Ovary (tissue), 3 donors: ENCODE measurements at regions not wholly inside any gene's neighbourhood (a gene's known extent, or its start where the extent isn't known, plus 50 kb on each side); places are given as distances from the start of the nearest gene placed in this dataset.

Experiments used
- CTCF ChIP-seq, 3 donors: fragments of 450-650 bp in 2 of 3; fragments of 200-600 bp in 1 of 3; IDR thresholded peaks; one replicate each; pipeline versions ENCODE4 v1.5.1 to v1.8.0; 2016 to 2022; ENCODE audit warnings: antibody characterized with exemption in 3 of 3, mild to moderate bottlenecking in 1 of 3
- EP300 ChIP-seq: sonication (generic); formaldehyde crosslinking; IDR thresholded peaks from one replicate; pipeline ENCODE4 v1.6.1; 2017; ENCODE audit warnings: antibody characterized with exemption
- POLR2A ChIP-seq: fragments of 450-650 bp; IDR thresholded peaks from one replicate; pipeline ENCODE4 v1.6.1; 2017; ENCODE audit warnings: antibody characterized with exemption, mild to moderate bottlenecking, moderate library complexity
- donor health status: DM: no; HTN: no; CAD: no.

- no peak for TF ChIP-seq EP300
- TF ChIP-seq CTCF (IDR thresholded peaks at IDR 0.05), result no peak
- TF ChIP-seq POLR2A, result no peak
Observed at GRCh38 chr3:174365796-174366195, 493.3 kb upstream of the NAALADL2 start.
